ENCODE measurements at regions not wholly inside any gene's neighbourhood (a gene's known extent, or its start where the extent isn't known, plus 50 kb on each side); places are given as distances from the start of the nearest gene placed in this dataset.

DNA sequence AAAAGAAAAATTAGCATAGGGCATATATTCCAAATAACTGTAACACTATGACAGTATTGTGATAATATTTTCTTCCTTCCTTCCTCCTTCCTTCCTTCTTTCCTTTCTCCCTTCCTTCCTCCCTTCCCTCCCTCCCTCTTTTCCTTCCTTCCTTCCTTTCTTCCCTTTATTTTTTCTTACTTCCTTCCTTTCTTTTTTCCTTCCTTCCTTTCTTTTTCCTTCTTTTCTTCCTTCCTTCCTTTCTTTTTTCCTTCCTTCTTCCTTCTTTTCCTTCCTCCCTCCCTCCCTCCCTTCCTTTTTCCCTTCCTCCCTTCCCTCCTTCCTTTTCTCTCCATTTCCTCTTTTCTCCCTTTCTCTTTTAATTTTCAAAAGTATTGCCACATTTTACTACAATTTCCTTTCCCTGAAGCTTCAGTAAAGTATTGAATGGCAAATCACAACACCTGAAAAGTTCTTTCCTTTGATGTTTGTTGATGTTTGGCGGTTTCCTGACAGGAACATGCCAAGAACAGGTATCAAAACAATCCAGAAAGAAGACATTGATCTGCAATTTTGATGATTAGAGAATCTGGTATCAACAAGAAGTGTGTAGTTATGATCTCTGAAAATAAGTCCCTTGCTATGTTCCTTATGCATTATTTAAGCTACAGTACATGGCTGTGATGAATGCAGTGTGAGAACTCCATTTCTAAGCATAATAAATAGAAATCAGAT lies 253.1 kb upstream of the EDIL3 start:
- no TSS peak for BruUV-seq (replicated peaks)

DNA sequence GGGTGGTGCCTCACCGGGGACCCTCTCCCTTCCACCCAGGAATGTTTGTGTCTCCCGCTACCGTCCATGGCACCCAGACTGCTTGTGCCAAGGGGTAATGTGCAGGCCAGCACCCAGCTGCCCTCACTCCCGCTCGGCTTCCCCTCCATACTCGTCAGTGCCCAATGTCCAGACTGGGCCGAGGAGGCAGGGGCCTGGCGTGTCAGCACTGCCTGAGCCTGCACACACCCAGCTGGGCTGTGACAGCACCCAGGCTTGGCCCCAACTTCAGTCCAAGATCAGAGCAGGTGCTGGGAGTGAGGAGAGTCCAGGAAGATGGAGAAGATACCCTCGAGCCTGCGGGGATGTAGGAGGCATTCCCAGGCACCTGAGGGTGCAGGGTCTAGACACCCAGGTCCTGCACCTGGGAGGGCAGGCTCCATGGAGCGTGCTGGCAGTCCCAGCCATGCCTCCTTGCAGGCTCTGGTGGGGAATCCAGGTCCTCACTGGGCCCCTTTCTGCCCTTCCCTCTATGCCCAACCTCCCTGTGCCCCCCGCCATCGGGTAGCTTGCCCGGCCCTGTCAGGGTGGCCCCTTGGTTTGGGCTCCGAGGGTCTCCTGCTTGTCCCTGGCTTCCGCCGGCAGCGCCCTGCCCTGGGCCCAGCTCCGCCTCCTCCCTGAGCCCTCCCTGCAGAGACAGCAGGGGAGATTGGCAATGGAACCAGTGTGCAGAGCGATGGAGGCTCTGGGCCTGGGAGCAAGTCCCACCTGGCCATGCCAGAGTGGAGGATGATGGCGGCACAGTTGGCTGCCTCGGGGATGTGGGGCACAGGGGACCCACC lies 250.8 kb upstream of the EDIL3 start:
- no peaks in the 10 kb centered on the region for H3K9me3 ChIP-seq (replicated peaks; ENCODE audit: control insufficient read depth, insufficient read depth, low read length)
- H3K4me1 ChIP-seq (ENCODE audit: control insufficient read depth, insufficient read depth, low read length): no peaks in the 10 kb centered on the region
- ATAC-seq (no peak; the same call in 2 of the 3 replicates), DNase-seq (ENCODE audit: low read depth, low spot score) (no peak), FAIRE-seq (no peak)
- in situ Hi-C loops (cut with MboI) (no loop called here), intact Hi-C loops (cut with micrococcal nuclease; ENCODE audit: unreplicated experiment) (no loop called here)
- no peak overlapping the region for H2AFZ ChIP-seq (ENCODE audit: control insufficient read depth, low read depth, low read length)
- no TSS peak for BruUV-seq (replicated peaks)
- TF ChIP-seq SPI1 (IDR thresholded peaks at IDR 0.05; ENCODE audit: borderline replicate concordance, insufficient read depth, low read depth, low read length) (no peak), E4F1 (IDR thresholded peaks at IDR 0.05; ENCODE audit: borderline replicate concordance, partially characterized antibody) (no peak)
- H4K20me1 ChIP-seq (ENCODE audit: control insufficient read depth, insufficient read depth): no peaks in the 10 kb centered on the region
- CTCF ChIA-PET: no interaction called here
- H3K27ac ChIP-seq (ENCODE audit: control insufficient read depth, insufficient read depth): no peak overlapping the region
- H3K4me2 ChIP-seq (ENCODE audit: control insufficient read depth, insufficient read depth): no peak overlapping the region
- H3K79me2 ChIP-seq (ENCODE audit: control insufficient read depth, insufficient read depth, low read length): no peaks in the 10 kb centered on the region
- SMC1A ChIA-PET (ENCODE audit: uncharacterized antibody, unreplicated experiment): interaction anchor here (2.0 kb wide), 1 partner anchor 12 kb away, joined by 4 read pairs; no protein-coding TSS in a partner anchor
- WGBS (ENCODE audit: insufficient coverage, insufficient replicate concordance, low lambda C conversion rate, missing lambda C conversion rate): 39% methylated on average over 22 of the region's 22 CpGs
- no peak overlapping the region for H3K4me3 ChIP-seq
- H3K27me3 ChIP-seq (replicated peaks in 1 of 2; ENCODE audit: control insufficient read depth in 2 of 2, insufficient read depth in 2 of 2, low read length in 1 of 2): peaks cover 0 to 1% of the 10 kb centered on the region in 2 experiments; a peak in 1 of 4 replicates
- RAD21 ChIA-PET (ENCODE audit: unreplicated experiment): no interaction called here
- H3K9ac ChIP-seq (ENCODE audit: control insufficient read depth, insufficient read depth, low read length): no peak overlapping the region
- POLR2A ChIA-PET: no interaction called here
- H3K36me3 ChIP-seq (ENCODE audit: control insufficient read depth in 2 of 2, insufficient read depth in 2 of 2, low read length in 1 of 2): no peaks in the 10 kb centered on the region

More for the DNA sequence above, 253.1 kb upstream of the EDIL3 start:
- intact Hi-C loops (cut with micrococcal nuclease; ENCODE audit: unreplicated experiment): no loop called here
- TF ChIP-seq ZSCAN29 (IDR thresholded peaks at IDR 0.05): no peak
- WGBS (ENCODE audit: insufficient coverage, insufficient replicate concordance, low lambda C conversion rate, missing lambda C conversion rate): 0% methylated on average over 1 of the region's 1 CpG
- CTCF ChIA-PET: no interaction called here
- Histone ChIP-seq H3K4me1 (ENCODE audit: control insufficient read depth, insufficient read depth, low read length) (no peaks in the 10 kb centered on the region), H3K9ac (ENCODE audit: control insufficient read depth, insufficient read depth, low read length) (no peak overlapping the region), H3K27me3 (replicated peaks in 1 of 2; ENCODE audit: control insufficient read depth in 2 of 2, insufficient read depth in 2 of 2, low read length in 1 of 2) (peaks cover 0 to 1% of the 10 kb centered on the region in 2 experiments; a peak in 1 of 4 replicates), H3K4me2 (ENCODE audit: control insufficient read depth, insufficient read depth) (no peak overlapping the region), H3K79me2 (ENCODE audit: control insufficient read depth, insufficient read depth, low read length) (no peaks in the 10 kb centered on the region), H3K27ac (ENCODE audit: control insufficient read depth, insufficient read depth) (no peak overlapping the region), H3K9me3 (replicated peaks; ENCODE audit: control insufficient read depth, insufficient read depth, low read length) (no peaks in the 10 kb centered on the region), H4K20me1 (ENCODE audit: control insufficient read depth, insufficient read depth) (no peaks in the 10 kb centered on the region), H3K36me3 (ENCODE audit: control insufficient read depth in 2 of 2, insufficient read depth in 2 of 2, low read length in 1 of 2) (no peaks in the 10 kb centered on the region), H2AFZ (ENCODE audit: control insufficient read depth, low read depth, low read length) (no peak overlapping the region), H3K4me3 (no peak overlapping the region)
- ATAC-seq: no peak
- POLR2A ChIA-PET: no interaction called here
- SMC1A ChIA-PET (ENCODE audit: uncharacterized antibody, unreplicated experiment): interaction anchor here (1.1 kb wide), 1 partner anchor 133 kb away, joined by 3 read pairs; no protein-coding TSS in a partner anchor
- RAD21 ChIA-PET (ENCODE audit: unreplicated experiment): no interaction called here
- no peak for FAIRE-seq
- in situ Hi-C loops (cut with MboI): no loop called here
- no peak for DNase-seq (ENCODE audit: low read depth, low spot score)
